ENCODE measurements at regions not wholly inside any gene's neighbourhood (a gene's known extent, or its start where the extent isn't known, plus 50 kb on each side); places are given as distances from the start of the nearest gene placed in this dataset.

DNA sequence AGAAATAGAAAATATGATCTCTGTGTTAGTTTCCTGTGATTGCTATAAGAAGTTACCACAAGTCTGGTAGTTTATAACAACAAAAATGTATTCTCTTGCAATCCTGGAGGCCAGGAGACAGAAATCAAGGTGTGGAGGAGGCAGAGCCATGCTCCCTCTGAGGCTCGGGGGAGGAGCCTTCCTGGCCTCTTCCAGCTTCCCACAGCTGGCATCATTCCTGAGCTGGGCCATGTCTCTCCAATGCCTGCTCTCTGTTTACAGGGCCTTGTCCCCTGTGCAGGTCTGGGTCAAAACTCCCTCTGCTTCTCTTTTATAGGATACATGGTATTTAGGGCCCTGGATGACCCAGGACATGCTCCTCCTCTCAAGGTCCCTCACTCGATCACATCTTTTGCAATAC, 81.3 kb upstream of the RET start:
- TF ChIP-seq POLR2A (IDR thresholded peaks at IDR 0.05; ENCODE audit: low read depth, low read length) (no peak), POLR2AphosphoS5 (IDR thresholded peaks at IDR 0.05; ENCODE audit: low read depth, low read length) (no peak)

Measured in GM12892 (cell line).